Heart left ventricle (tissue), 13 donors: ENCODE measurements at regions not wholly inside any gene's neighbourhood (a gene's known extent, or its start where the extent isn't known, plus 50 kb on each side); places are given as distances from the start of the nearest gene placed in this dataset.

ENCODE experiments used
- CTCF ChIP-seq, 12 donors: fragments of 200-600 bp; sonication (generic) in 4 of 12; IDR thresholded peaks; one replicate each; pipeline versions ENCODE4 v1.5.0 to v1.8.0; 2018 to 2022; ENCODE audit warnings: antibody characterized with exemption in 12 of 12, mild to moderate bottlenecking in 5 of 12
- POLR2A ChIP-seq, 2 donors: fragments of 450-650 bp; IDR thresholded peaks; one replicate each; pipeline ENCODE4 v1.6.1; 2017; ENCODE audit warnings: antibody characterized with exemption in 2 of 2, mild to moderate bottlenecking in 2 of 2, moderate library complexity in 2 of 2
- donor health status: ischemic (EF 13 %, LVEDD 7.1; RV severe dilation, severe dysfunction).
- donor health status: DM: no; HTN: yes; CAD: no.
- donor health status: DM: no; HTN: no; CAD: no.
- donor health status: ischemic (EF 25% LVEDD 6.9; RV normal size, moderate dysfunction).
- donor health status: ischemic (EF 25% LVEDD 5.7; RV mildly dilated, moderate dysfunction).
- donor health status: ischemic (EF 35%, LVEDD 5.7; RV mildly dilated, moderate dysfunction).
- donor health status: nonischemic (EF 11% LVEDD 7.7; RV severe dilation, severe dysfunction).
- donor health status: DM: yes; HTN: yes; CAD: no.
- donor health status: PGD.
- donor health status: ischemic (EF 29% LVEDD 5.4; RV normal size, mild dysfunction).
- donor health status: nonischemic (EF 23%, LVEDD 6.1; RV moderate dilation, normal function).

GRCh38 chr13:78826312-78826711 lies 167.4 kb upstream of the OBI1 start:
- TF ChIP-seq CTCF (IDR thresholded peaks at IDR 0.05): no peak
- TF ChIP-seq POLR2A (IDR thresholded peaks at IDR 0.05): no peak
